Pancreas (tissue), 10 donors: ENCODE measurements at regions not wholly inside any gene's neighbourhood (a gene's known extent, or its start where the extent isn't known, plus 50 kb on each side); places are given as distances from the start of the nearest gene placed in this dataset.

Experiments
- ATAC-seq, 4 donors: fragments of 200-7000 bp; cut with Tn5 transposase; one replicate each; pipeline versions ENCODE4 v1.8.0 to v1.9.1; 2020; ENCODE audit warnings: mild to moderate bottlenecking in 4 of 4, moderate library complexity in 4 of 4
- DNase-seq, 6 donors: peaks; one replicate each; pipeline ENCODE4 v3.0.0-alpha.2; 2020
- FAIRE-seq: peaks from 2 replicates; lab custom pipeline; 2012; peaks lifted over from hg19 to GRCh38; lab: Jason Lieb, UNC
- H3K27ac ChIP-seq, 4 donors: fragments of 200-600 bp; sonication (generic); 1 replicate in 3 of 4; 2 replicates in 1 of 4; pipeline versions ENCODE4 v1.5.0 to v1.8.0; 2020
- H3K27me3 ChIP-seq, 4 donors: fragments of 200-600 bp; one replicate each; pipeline ENCODE4 v1.8.0; 2021
- H3K36me3 ChIP-seq, 3 donors: fragments of 200-600 bp; sonication (generic) in 1 of 3; one replicate each; pipeline versions ENCODE4 v1.5.0 to v1.8.0; 2020 to 2021
- H3K4me1 ChIP-seq, 3 donors: fragments of 200-600 bp; one replicate each; pipeline ENCODE4 v1.8.0; 2021
- H3K4me3 ChIP-seq, 4 donors: fragments of 200-600 bp; sonication (generic) in 2 of 4; one replicate each; pipeline versions ENCODE4 v1.5.0 to v1.8.0; 2020 to 2021
- H3K9me3 ChIP-seq, 4 donors: fragments of 200-600 bp; one replicate each; pipeline ENCODE4 v1.8.0; 2021
- WGBS, 2 donors: extraction: QIAGEN DNeasy Blood & Tissue Kit; methylation state at CpG; one replicate each; pipeline ENCODE4 v1.1.7; 2013; 5-methylcytosine and 5-hydroxymethylcytosine counted together
- intact Hi-C, 3 donors: fragments of 100-400 bp; cut with DNase I; formaldehyde crosslinking; loops; one replicate each; pipeline versions ENCODE4 v1.11.1 to v1.14.2; 2022
- TF ChIP-seq, protein P1 (sequence below), 4 donors: fragments of 200-600 bp; sonication (generic) in 3 of 4; IDR thresholded peaks; one replicate each; pipeline versions ENCODE4 v1.5.0 to v1.8.0; 2021; ENCODE audit warnings: antibody characterized with exemption in 4 of 4
- donor health status: healthy with polysubstance abuse.
- donor health status: DM: no; HTN: no; CAD: no; lungs with moderate emphysema.
- donor health status: DM: no; HTN: no; CAD: no.
- donor health status: control.
- donor health status: control.
- donor health status: Bipolar disorder and iron deficiency.
- donor health status: DM: yes; HTN: yes; CAD: no.
- donor health status: DM: no; HTN: no; CAD: no.
- donor health status: DM: no; HTN: no; CAD: no.
- donor health status: DM: yes; HTN: yes; CAD: no.

DNA sequence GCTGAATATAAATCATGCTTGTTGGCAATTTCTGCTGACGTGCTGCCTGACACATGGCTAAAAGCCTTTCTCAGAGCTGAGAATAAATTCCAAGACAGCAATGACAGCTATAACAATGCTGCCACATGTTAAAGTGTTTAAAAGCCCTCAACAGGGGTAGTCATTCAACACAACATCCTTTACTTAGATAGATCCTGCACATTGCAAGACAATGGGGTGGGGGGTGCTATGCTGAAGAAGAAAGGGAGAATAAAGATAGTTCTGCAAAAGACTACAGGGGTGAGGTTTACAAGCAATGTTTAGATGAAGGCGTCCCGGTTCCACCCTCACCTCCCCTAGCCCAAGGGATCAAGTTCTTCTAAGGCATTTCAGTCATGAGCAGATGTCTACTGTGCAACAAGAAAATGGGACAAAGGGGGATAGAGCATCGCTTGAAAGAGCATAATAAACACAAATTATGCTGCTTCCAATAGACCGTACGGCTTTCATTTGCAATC is 291.0 kb upstream of the ACVR2A start:
- 83 to 93% methylated on average over 6 of the region's 6 CpGs for WGBS, 2 donors
- Histone ChIP-seq H3K27me3 (no peaks in the 10 kb centered on the region), H3K27ac (no peak overlapping the region), H3K4me3 (no peak overlapping the region), H3K9me3 (no peaks in the 10 kb centered on the region), H3K4me1 (no peaks in the 10 kb centered on the region), H3K36me3 (no peaks in the 10 kb centered on the region)
- TF ChIP-seq, protein P1, sequence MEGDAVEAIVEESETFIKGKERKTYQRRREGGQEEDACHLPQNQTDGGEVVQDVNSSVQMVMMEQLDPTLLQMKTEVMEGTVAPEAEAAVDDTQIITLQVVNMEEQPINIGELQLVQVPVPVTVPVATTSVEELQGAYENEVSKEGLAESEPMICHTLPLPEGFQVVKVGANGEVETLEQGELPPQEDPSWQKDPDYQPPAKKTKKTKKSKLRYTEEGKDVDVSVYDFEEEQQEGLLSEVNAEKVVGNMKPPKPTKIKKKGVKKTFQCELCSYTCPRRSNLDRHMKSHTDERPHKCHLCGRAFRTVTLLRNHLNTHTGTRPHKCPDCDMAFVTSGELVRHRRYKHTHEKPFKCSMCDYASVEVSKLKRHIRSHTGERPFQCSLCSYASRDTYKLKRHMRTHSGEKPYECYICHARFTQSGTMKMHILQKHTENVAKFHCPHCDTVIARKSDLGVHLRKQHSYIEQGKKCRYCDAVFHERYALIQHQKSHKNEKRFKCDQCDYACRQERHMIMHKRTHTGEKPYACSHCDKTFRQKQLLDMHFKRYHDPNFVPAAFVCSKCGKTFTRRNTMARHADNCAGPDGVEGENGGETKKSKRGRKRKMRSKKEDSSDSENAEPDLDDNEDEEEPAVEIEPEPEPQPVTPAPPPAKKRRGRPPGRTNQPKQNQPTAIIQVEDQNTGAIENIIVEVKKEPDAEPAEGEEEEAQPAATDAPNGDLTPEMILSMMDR (IDR thresholded peaks at IDR 0.05): no peak
- no peak for FAIRE-seq
- no peak for ATAC-seq
- intact Hi-C loops: no loop called here
- no peak for DNase-seq

DNA sequence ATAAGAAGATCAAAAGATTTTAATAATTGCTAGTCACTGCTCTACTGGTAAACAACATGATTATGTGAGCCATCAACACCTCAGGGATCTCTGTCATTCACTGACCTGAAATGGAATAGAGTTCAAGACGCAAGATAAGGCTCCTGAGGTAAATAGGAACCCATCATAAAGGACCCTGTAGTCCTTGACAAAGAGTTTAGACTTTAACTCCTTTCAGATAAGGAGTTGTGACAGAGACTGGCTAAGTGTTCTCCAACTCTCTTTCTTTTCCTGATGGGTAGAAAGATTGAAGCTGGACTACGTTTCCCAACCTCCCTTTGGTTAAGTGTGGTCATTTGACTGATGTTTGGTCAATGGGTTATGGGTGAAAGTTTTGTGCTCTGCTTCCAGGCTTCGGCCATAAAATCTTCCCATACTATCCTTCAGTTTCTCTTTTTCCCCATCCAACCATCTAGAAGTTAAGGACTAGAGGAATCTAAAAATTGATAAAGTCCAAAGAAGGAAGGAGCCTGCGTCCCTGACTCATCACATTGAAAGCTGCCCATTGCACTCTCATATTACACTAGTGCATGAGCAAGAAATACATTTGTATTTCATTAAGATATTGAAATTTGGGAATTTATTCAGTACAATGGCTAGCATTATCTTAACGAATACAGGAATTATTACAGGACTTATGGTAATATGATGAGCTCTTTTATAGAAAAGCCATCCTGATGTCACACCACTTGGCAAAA is 293.7 kb upstream of the ACVR2A start:
- Histone ChIP-seq H3K36me3 (no peaks in the 10 kb centered on the region), H3K27ac (no peak overlapping the region), H3K9me3 (no peaks in the 10 kb centered on the region), H3K27me3 (no peaks in the 10 kb centered on the region), H3K4me3 (no peak overlapping the region), H3K4me1 (no peaks in the 10 kb centered on the region)
- intact Hi-C loops: no loop called here
- DNase-seq (no peak), ATAC-seq (no peak), FAIRE-seq (no peak)
- TF ChIP-seq, protein P1 (IDR thresholded peaks at IDR 0.05): no peak
- 75 to 82% methylated on average over 5 of the region's 5 CpGs for WGBS, 2 donors

DNA sequence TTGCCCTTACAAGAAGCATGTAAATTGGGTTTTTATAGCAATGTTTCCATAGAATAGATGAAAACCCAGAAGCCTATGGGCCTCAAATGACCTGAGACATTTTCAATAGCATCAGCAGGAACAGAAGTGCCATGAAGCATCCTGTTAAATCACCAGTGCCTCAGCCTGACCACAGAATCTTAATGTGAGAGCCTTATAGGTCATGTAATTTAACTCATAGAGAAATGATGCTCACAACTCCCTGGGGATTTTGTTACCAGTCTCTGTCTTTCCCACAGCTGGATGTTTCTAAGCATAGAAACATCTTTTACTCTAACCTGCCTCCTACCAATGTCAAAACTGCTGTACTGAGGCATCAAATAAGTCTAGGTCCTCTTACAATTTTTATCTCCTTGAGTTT is 295.8 kb upstream of the ACVR2A start:
- no peak for FAIRE-seq
- Histone ChIP-seq H3K9me3 (no peaks in the 10 kb centered on the region), H3K36me3 (no peaks in the 10 kb centered on the region), H3K4me3 (no peak overlapping the region), H3K4me1 (no peaks in the 10 kb centered on the region), H3K27me3 (no peaks in the 10 kb centered on the region), H3K27ac (no peak overlapping the region)
- no peak for ATAC-seq
- TF ChIP-seq, protein P1 (IDR thresholded peaks at IDR 0.05): no peak
- intact Hi-C loops: no loop called here
- no peak for DNase-seq

DNA sequence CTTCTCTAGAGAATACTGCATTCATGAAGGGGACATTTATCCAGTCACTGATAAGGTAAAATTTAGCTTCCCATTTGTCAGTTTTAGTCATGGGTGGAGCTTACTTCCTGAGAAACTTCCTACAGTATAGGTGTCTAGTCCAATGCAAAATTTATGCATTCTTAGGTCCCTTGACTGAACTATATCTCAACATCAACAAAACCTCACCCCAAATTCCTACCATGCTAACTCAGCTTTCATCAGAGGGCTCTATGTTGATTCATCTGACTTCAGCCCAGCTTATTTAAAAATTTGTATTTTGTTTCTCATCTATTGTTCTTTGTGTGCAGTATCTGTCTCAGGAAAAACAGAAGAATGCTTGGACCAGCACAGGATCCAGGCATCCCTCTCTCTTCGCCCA is 296.4 kb upstream of the ACVR2A start:
- Histone ChIP-seq H3K4me1 (no peaks in the 10 kb centered on the region), H3K4me3 (no peak overlapping the region), H3K27ac (no peak overlapping the region), H3K9me3 (no peaks in the 10 kb centered on the region), H3K27me3 (no peaks in the 10 kb centered on the region), H3K36me3 (no peaks in the 10 kb centered on the region)
- FAIRE-seq: no peak
- ATAC-seq: no peak
- TF ChIP-seq, protein P1 (IDR thresholded peaks at IDR 0.05): no peak
- DNase-seq: no peak
- intact Hi-C loops: no loop called here
- WGBS, 2 donors: 84 to 86% methylated on average over 1 of the region's 1 CpG

DNA sequence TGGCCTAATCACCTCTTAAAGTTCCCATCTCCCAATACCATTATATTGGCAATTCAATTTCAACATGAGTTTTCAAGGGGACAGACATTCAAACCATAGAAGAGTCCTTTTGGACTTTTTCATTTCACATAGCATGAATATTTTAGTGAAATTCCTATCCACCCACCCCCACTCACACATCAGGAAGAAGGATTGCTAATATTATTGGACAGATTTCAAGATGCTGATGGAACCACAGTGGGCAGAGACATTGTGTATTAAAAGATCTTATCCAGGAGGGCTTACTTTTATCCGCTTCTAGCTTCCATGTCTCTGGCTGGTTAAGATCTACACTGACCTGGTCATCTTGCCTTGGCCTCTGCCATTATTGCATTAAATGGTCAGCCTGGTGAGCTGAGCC is 297.4 kb upstream of the ACVR2A start:
- Histone ChIP-seq H3K36me3 (no peaks in the 10 kb centered on the region), H3K27me3 (no peaks in the 10 kb centered on the region), H3K27ac (no peak overlapping the region), H3K4me3 (no peak overlapping the region), H3K4me1 (no peaks in the 10 kb centered on the region), H3K9me3 (no peaks in the 10 kb centered on the region)
- FAIRE-seq (no peak), DNase-seq (no peak), ATAC-seq (no peak)
- intact Hi-C loops: no loop called here
- 90 to 93% methylated on average over 1 of the region's 1 CpG for WGBS, 2 donors
- TF ChIP-seq, protein P1 (IDR thresholded peaks at IDR 0.05): no peak
